Stimulated activated naive B cell treated with anti-CD40 and anti-IgM and Interleukin-4, amounts not matched to agents 10 μg/mL and 1 μg/mL and 100 μg/mL, for 72 hours (primary cell): ENCODE measurements at regions not wholly inside any gene's neighbourhood (a gene's known extent, or its start where the extent isn't known, plus 50 kb on each side); places are given as distances from the start of the nearest gene placed in this dataset.

ENCODE experiments used
- ATAC-seq, 2 donors: fragments of 150-1000 bp; cut with Tn5 transposase; replicated peaks; 2 replicates each; pipeline ENCODE4 v1.10.0; 2021; ENCODE audit warnings: moderate library complexity in 1 of 2
- DNase-seq: peaks from one replicate; pipeline ENCODE4 v3.0.0; 2021
- H3K27ac Mint-ChIP-seq: one replicate; pipeline ENCODE4 v1.8.0; 2022; ENCODE audit warnings: mild to moderate bottlenecking, mixed read lengths
- H3K27me3 Mint-ChIP-seq, 2 donors: one replicate each; pipeline ENCODE4 v1.8.0; 2022; ENCODE audit warnings: mixed read lengths in 2 of 2
- H3K36me3 Mint-ChIP-seq, 2 donors: one replicate each; pipeline ENCODE4 v1.8.0; 2022; ENCODE audit warnings: mixed read lengths in 2 of 2, mild to moderate bottlenecking in 1 of 2
- H3K4me1 Mint-ChIP-seq, 2 donors: one replicate each; pipeline ENCODE4 v1.8.0; 2022; ENCODE audit warnings: mixed read lengths in 2 of 2, mild to moderate bottlenecking in 1 of 2
- H3K4me3 Mint-ChIP-seq, 2 donors: one replicate each; pipeline ENCODE4 v1.8.0; 2022; ENCODE audit warnings: mild to moderate bottlenecking in 2 of 2, mixed read lengths in 2 of 2, moderate library complexity in 1 of 2
- H3K9me3 Mint-ChIP-seq, 2 donors: one replicate each; pipeline ENCODE4 v1.8.0; 2022; ENCODE audit warnings: mixed read lengths in 2 of 2, mild to moderate bottlenecking in 1 of 2

- no peaks in the 10 kb centered on the region for H3K9me3 Mint-ChIP-seq
- ATAC-seq (no peak), DNase-seq (no peak)
- no peaks in the 10 kb centered on the region for H3K27me3 Mint-ChIP-seq
- H3K4me3 Mint-ChIP-seq: no peak overlapping the region
- H3K27ac Mint-ChIP-seq: no peak overlapping the region
- H3K4me1 Mint-ChIP-seq: peaks cover 11% of the 10 kb centered on the region in 2 donors
- H3K36me3 Mint-ChIP-seq: no peaks in the 10 kb centered on the region
Measured at GRCh38 chr12:111102102-111102739, 181.8 kb upstream of the MYL2 start.

GRCh38 chr12:111101003-111101402 is 180.6 kb upstream of the MYL2 start:
- no peak overlapping the region for H3K27ac Mint-ChIP-seq
- no peak for DNase-seq
- H3K9me3 Mint-ChIP-seq: no peaks in the 10 kb centered on the region
- no peak overlapping the region for H3K4me3 Mint-ChIP-seq
- ATAC-seq: no peak
- peaks cover 11% of the 10 kb centered on the region in 2 donors for H3K4me1 Mint-ChIP-seq
- no peaks in the 10 kb centered on the region for H3K36me3 Mint-ChIP-seq
- no peaks in the 10 kb centered on the region for H3K27me3 Mint-ChIP-seq

GRCh38 chr12:111100554-111100953 is 180.2 kb upstream of the MYL2 start:
- Mint-ChIP-seq H3K4me1 (peaks cover 11% of the 10 kb centered on the region in 2 donors), H3K9me3 (no peaks in the 10 kb centered on the region), H3K36me3 (no peaks in the 10 kb centered on the region), H3K27me3 (no peaks in the 10 kb centered on the region), H3K4me3 (no peak overlapping the region), H3K27ac (no peak overlapping the region)
- no peak for DNase-seq
- ATAC-seq: no peak

GRCh38 chr12:111100003-111100402 is 179.6 kb upstream of the MYL2 start:
- DNase-seq (no peak), ATAC-seq (no peak)
- Mint-ChIP-seq H3K27me3 (no peaks in the 10 kb centered on the region), H3K27ac (no peak overlapping the region), H3K9me3 (no peaks in the 10 kb centered on the region), H3K4me3 (no peak overlapping the region), H3K4me1 (peaks cover 11% of the 10 kb centered on the region in 2 donors), H3K36me3 (no peaks in the 10 kb centered on the region)

- Mint-ChIP-seq H3K4me3 (peak overlapping the region in 1 of 2 donors; percentile 36), H3K27me3 (no peaks in the 10 kb centered on the region), H3K9me3 (no peaks in the 10 kb centered on the region), H3K36me3 (no peaks in the 10 kb centered on the region), H3K27ac (peak overlapping the region; percentile 84), H3K4me1 (peaks cover 11 to 13% of the 10 kb centered on the region in 2 donors)
- peak; percentile 38 for ATAC-seq
- no peak for DNase-seq
Measured at GRCh38 chr12:111099186-111099585, 178.8 kb upstream of the MYL2 start.

GRCh38 chr12:111094157-111095010 is 174.0 kb upstream of the MYL2 start:
- ATAC-seq: no peak
- Mint-ChIP-seq H3K36me3 (peaks cover 0 to 2% of the 10 kb centered on the region in 2 donors), H3K27ac (no peak overlapping the region), H3K4me3 (no peak overlapping the region), H3K9me3 (no peaks in the 10 kb centered on the region), H3K27me3 (peaks cover 0 to 5% of the 10 kb centered on the region in 2 donors), H3K4me1 (peaks cover 27 to 51% of the 10 kb centered on the region in 2 donors)
- DNase-seq: no peak

- ATAC-seq: peak; percentile 92
- Mint-ChIP-seq H3K4me1 (peaks cover 19 to 45% of the 10 kb centered on the region in 2 donors), H3K9me3 (no peaks in the 10 kb centered on the region), H3K27me3 (peaks cover 0 to 5% of the 10 kb centered on the region in 2 donors), H3K27ac (no peak overlapping the region), H3K4me3 (peak overlapping the region; percentile 17 to 33), H3K36me3 (peaks cover 0 to 2% of the 10 kb centered on the region in 2 donors)
- DNase-seq: peak; percentile 34
Measured at GRCh38 chr12:111093428-111094142, 173.2 kb upstream of the MYL2 start.

- Mint-ChIP-seq H3K4me1 (peaks cover 17 to 44% of the 10 kb centered on the region in 2 donors), H3K4me3 (no peak overlapping the region), H3K36me3 (peaks cover 0 to 2% of the 10 kb centered on the region in 2 donors), H3K9me3 (no peaks in the 10 kb centered on the region), H3K27me3 (peaks cover 0 to 5% of the 10 kb centered on the region in 2 donors), H3K27ac (no peak overlapping the region)
- no peak for DNase-seq
- ATAC-seq: no peak
Measured at GRCh38 chr12:111091051-111091450, 170.7 kb upstream of the MYL2 start.

GRCh38 chr12:111089616-111090015 is 169.2 kb upstream of the MYL2 start:
- H3K4me1 Mint-ChIP-seq: peaks cover 17 to 44% of the 10 kb centered on the region in 2 donors
- DNase-seq: no peak
- peaks cover 0 to 2% of the 10 kb centered on the region in 2 donors for H3K36me3 Mint-ChIP-seq
- ATAC-seq: peak; percentile 49 to 51
- peaks cover 0 to 9% of the 10 kb centered on the region in 2 donors for H3K27me3 Mint-ChIP-seq
- peak overlapping the region; percentile 26 for H3K27ac Mint-ChIP-seq
- H3K4me3 Mint-ChIP-seq: no peak overlapping the region
- no peaks in the 10 kb centered on the region for H3K9me3 Mint-ChIP-seq

GRCh38 chr12:111088409-111088808 is 168.0 kb upstream of the MYL2 start:
- Mint-ChIP-seq H3K36me3 (peaks cover 0 to 2% of the 10 kb centered on the region in 2 donors), H3K27me3 (peaks cover 0 to 14% of the 10 kb centered on the region in 2 donors), H3K9me3 (no peaks in the 10 kb centered on the region), H3K4me1 (peaks cover 13 to 39% of the 10 kb centered on the region in 2 donors), H3K4me3 (no peak overlapping the region), H3K27ac (no peak overlapping the region)
- no peak for DNase-seq
- ATAC-seq: no peak

GRCh38 chr12:111086947-111087700 is 166.7 kb upstream of the MYL2 start:
- H3K4me1 Mint-ChIP-seq: peaks cover 11 to 27% of the 10 kb centered on the region in 2 donors
- H3K9me3 Mint-ChIP-seq: no peaks in the 10 kb centered on the region
- peaks cover 0 to 2% of the 10 kb centered on the region in 2 donors for H3K36me3 Mint-ChIP-seq
- DNase-seq: no peak
- H3K4me3 Mint-ChIP-seq: no peak overlapping the region
- H3K27ac Mint-ChIP-seq: no peak overlapping the region
- peaks cover 11 to 27% of the 10 kb centered on the region in 2 donors for H3K27me3 Mint-ChIP-seq
- ATAC-seq: no peak

- Mint-ChIP-seq H3K36me3 (peaks cover 0 to 2% of the 10 kb centered on the region in 2 donors), H3K27ac (no peak overlapping the region), H3K4me1 (peaks cover 9 to 14% of the 10 kb centered on the region in 2 donors), H3K27me3 (peaks cover 19 to 30% of the 10 kb centered on the region in 2 donors), H3K9me3 (no peaks in the 10 kb centered on the region), H3K4me3 (no peak overlapping the region)
- ATAC-seq: no peak
- no peak for DNase-seq
Measured at GRCh38 chr12:111085096-111085495, 164.7 kb upstream of the MYL2 start.

- ATAC-seq: no peak
- DNase-seq: no peak
- Mint-ChIP-seq H3K9me3 (no peaks in the 10 kb centered on the region), H3K4me3 (no peak overlapping the region), H3K27me3 (peaks cover 20 to 26% of the 10 kb centered on the region in 2 donors), H3K4me1 (peaks cover 6 to 9% of the 10 kb centered on the region in 2 donors), H3K36me3 (no peaks in the 10 kb centered on the region), H3K27ac (no peak overlapping the region)
Measured at GRCh38 chr12:111084605-111085004, 164.2 kb upstream of the MYL2 start.

GRCh38 chr12:111084158-111084557 is 163.8 kb upstream of the MYL2 start:
- no peaks in the 10 kb centered on the region for H3K36me3 Mint-ChIP-seq
- H3K27me3 Mint-ChIP-seq: peaks cover 20 to 25% of the 10 kb centered on the region in 2 donors
- no peak overlapping the region for H3K27ac Mint-ChIP-seq
- no peak overlapping the region for H3K4me3 Mint-ChIP-seq
- no peak for ATAC-seq
- DNase-seq: no peak
- H3K4me1 Mint-ChIP-seq: peaks cover 5 to 6% of the 10 kb centered on the region in 2 donors
- H3K9me3 Mint-ChIP-seq: no peaks in the 10 kb centered on the region
